Right renal cortex interstitium (tissue), 3 donors: ENCODE measurements at regions not wholly inside any gene's neighbourhood (a gene's known extent, or its start where the extent isn't known, plus 50 kb on each side); places are given as distances from the start of the nearest gene placed in this dataset.
"Not testable (repeated sequence)": the region's sequence is repeated elsewhere in the genome, so short reads cannot be mapped to it uniquely, and the experiment has no call there.

Experiments used
- DNase-seq, 3 donors: peaks; one replicate each; pipeline ENCODE4 v3.0.0-alpha.2; 2013; ENCODE audit warnings: low read depth in 3 of 3, low spot score in 2 of 3

DNA sequence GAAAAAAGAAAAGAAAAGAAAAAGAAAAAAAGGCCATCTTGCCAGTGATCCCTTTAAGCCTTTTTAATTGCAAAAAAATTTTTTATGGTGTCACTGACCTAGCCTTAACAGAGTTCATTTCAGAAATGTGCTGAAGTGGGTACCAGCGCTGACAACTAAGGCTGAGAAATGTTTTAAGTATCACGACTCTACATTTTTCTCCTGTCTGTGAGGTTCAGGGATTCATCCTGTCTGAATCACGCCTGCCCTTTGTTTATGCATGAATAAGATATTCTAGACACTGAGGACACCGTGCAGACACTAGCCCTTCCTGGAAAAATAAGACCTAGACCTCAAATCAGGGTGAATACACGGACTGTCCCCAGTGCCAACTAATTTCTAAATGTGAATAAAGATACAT lies 154.4 kb upstream of the NOCT start:
- no peak for DNase-seq

DNA sequence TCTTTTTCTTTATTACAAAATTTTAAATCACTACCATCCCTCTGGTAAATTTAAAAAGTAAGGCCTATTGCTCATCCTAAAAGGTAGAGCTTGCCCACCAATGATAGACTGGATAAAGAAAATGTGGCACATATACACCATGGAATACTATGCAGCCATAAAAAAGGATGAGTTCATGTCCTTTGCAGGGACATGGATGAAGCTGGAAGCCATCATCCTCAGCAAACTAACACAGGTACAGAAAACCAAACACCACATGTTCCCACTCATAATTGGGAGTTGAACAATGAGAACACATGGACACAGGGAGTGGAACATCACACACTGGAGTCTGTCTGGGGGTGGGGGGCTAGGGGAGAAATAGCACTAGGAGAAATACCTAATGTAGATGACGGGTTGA lies 155.2 kb upstream of the NOCT start:
- not testable (repeated sequence) for DNase-seq

DNA sequence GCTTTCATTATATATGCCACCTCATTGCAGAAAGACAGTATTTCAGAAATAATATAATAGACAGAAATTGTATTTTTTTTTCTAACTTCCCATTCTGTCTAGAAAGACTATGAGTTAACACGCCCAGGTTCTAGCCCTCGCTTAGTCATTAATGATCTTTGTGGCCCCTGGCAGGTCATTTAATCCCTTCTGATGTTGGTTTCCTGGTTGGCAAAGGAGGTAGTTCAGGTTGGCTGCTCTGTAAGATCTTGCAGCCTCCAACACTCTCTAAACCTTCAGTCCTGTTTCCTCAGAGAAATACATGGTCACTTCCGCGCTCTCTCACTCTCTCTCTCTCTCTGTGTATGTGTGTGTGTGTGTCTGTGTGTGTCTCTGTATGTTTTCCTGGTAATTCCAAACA lies 156.3 kb upstream of the NOCT start:
- DNase-seq = no peak

DNA sequence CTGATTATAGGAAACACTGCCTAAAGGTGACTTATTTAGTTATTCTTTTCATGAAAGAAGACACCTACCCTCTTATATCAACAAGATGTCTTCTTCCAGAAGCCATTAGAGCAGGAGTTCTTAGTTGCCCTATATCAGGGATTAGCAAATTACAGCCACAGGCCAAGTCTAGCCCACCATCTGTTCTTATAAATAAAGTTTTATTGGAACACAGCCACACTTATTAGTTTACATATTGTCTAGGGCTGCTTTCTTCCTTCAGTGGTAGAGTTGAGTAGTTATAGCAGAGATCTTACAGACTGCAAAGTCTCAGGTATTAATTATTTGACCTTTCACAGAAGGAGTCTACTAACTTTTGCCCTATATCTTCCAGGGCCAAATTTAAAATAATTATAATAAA lies 157.2 kb upstream of the NOCT start:
- no peak for DNase-seq

DNA sequence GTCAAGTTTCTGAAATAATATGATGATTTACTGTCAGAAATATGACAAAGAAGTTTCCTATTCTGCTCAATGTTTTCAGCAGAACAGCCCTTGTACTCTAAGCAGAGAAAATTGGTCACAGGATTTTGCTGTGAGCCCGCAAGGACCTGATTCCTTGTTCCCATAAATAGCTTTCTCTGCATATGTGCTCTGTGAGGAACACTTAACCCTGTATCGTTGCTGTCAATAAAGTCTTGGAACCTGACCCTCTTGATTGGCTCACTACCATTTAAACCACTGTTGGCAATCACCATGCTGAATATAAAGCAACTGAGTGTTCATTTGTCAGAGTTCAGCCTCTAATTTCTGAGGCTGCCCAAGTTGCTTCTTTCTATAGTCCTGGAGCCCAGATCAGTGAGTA lies 158.2 kb upstream of the NOCT start:
- no peak for DNase-seq

DNA sequence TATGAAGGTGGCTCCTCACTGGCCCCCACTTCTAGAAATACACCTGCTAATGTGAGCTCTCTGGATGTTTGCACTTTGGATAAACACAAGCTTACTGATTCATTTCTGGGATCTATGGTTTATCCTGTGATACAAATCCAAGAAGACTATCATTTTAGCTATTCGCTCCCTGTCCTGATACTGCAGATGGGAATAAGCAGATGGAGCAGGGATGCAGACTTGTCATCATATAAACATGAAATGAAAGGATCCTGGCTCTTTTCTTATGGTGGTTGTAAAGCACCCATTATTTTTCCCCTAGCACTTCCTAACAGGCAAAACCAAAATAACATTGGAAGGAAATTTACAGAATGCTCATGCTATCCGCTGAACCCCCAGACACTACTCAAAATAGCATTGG lies 162.9 kb upstream of the NOCT start:
- no peak for DNase-seq

DNA sequence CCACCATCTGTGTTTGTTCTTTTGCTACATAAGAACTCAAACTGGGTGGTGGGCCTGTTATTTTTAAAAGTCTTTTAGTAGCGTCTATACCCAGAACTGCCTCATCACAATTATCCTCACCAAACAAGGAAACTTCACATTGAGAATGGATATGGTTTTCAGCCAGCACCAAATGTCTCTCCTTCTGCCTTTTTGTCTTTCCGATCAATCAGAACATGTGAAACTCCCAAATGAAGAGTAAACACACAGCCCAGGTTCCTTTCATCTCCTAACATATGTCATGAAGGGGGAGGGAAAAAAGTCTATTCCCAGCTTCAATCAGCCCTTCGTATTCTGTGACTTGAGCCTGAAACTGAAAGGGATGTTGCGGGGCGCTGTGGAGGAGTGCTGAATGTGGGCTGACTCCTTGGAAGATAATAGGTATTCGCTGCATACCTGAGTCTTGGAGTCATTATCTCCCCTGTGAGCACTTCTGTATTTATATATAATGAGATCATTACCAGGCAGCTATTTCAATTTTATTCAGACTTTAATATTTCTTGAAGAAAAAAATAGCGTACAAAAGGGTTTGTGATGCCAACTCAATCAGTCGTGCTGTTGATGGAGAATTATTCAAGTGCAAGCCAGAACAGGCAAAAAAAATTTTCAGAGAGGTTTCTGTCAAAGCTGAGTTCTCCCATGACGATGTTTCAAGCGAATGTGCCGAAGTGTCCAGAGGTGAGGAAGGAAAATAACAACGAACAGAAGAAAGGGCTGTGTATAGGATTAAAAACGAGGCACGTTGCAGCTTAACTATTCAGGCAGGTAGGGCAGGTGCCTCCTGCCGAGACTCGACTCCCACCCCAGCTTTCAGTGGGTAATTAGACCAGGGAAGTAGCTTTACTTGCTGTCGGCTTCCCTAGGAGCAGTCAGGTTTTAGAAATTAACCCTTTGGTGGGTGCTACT lies 163.9 kb upstream of the NOCT start:
- DNase-seq = no peak

DNA sequence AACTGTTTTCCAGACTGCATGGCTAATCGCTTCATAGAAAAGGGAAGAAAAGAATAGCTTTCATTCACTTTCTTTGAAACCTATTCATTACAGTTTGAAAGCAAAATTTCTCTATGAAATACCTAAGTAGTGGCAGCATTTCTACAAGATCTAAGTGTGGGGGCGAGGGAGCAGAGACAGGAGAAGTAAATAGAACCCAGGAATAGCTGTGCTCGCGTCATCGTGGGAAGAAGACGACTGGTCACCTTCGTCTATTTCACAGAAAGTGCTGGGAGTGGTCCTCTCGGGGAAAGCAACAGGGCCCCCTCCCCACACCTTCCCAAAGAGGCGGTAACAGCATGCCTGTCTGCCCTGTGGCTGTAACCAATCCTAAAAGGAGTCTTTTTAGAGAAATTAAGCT lies 169.9 kb upstream of the NOCT start:
- no peak for DNase-seq

DNA sequence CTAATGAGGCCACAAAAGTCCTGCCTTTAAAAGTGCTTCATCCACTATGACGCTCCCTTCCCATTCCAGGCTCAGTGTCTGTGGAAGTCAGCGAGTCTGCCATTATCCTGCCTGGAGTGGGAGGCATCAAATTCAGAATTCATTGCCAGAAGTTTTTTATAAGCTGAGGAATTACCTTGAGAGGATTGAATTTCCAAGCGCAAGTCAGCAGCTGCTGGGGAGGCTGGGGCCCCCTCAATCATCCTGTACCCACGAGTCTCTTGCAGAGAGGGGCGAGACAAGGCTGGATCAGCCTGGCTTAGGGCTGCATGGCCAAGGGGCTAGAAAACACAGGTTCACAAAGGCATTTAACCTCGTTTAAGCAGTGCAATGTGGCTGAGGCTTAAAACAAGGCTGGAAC lies 170.5 kb upstream of the NOCT start:
- no peak for DNase-seq

DNA sequence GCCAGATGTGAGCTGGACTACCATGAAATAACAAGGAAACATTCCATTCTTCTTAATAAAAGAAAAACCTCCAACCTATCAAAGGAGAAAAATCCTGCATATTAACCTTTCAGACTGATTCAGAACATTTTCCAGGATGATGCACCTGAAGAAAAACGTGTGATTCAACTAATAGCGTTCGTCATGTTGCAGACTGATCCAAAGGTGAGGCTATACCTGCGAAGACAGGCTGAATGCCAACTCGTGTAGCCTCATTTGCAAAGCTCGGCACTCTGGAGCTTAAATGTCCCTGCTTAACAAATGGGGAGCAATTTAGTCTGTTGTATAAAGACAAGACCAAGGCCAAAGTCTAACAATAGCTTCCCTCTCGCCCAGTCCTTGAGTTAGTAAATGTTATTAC lies 172.0 kb upstream of the NOCT start:
- no peak for DNase-seq

DNA sequence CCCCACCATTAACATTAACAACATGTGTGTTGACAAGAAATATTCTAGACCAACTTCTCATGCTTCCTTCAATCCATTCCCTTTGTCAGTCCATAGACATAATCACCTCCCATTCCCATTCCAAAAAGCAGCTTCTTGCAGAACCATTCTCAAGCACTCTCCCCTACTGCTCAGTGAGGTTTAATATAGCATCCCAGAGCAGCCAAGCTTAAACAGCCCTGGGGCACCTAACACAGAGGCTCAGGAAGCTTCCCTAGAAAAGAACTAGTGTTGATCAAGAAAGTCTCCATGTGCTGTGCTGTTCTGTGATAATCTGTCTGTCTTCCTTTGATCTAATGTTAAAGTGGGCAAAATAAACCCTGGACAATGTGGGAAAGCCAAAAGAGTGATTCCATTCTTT lies 174.2 kb upstream of the NOCT start:
- no peak for DNase-seq

DNA sequence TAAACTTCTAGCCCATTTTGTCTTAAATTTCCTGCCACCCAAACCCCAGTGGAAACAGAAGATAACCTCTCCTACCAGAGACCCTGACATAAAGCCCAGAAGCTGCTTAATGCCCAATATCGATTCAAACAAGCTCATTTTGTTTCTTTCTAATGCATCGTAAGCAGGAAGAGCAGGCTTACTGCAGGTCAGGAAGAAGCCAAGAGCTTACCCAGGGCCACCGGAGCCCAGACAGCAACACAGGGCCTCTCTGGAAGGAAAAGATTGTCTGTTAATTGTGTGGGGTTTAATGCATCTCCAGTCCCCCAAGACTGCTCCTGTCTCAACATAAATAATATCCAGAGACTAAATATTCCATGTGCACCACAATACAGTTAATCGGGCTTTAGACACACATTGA lies 177.3 kb upstream of the NOCT start:
- no peak for DNase-seq

DNA sequence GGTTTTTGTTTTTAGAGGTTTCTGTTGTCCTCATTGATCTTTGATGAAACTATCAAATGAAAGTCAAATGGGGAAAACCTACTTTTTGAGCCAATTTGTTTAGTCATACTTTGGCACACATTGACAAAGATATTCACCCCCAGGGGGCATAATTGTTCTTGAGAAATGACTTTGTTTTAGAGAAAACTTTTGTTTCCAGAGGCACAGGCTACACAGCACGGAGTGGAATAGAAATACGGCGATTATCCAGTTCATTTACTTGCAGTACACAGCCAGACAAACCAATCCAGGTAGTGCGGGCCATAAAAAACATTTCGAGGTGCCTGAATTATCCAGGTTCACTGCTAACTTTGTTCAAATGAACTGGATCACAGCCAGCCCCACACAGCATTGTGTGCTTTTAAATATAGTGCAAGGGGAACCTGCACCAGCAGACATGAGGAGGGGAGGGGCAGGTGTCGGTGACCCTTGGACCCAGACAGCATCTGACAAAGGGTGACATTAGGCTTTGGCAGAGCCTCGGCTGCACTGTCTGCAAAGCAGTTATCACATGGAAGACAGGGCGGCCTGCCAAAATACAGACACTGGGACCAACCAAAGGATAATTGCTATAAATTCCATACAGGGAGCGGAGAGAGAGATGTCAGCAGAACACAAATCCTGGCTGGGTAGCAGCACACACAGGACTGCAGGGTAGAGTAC lies 179.6 kb upstream of the NOCT start:
- DNase-seq = no peak

DNA sequence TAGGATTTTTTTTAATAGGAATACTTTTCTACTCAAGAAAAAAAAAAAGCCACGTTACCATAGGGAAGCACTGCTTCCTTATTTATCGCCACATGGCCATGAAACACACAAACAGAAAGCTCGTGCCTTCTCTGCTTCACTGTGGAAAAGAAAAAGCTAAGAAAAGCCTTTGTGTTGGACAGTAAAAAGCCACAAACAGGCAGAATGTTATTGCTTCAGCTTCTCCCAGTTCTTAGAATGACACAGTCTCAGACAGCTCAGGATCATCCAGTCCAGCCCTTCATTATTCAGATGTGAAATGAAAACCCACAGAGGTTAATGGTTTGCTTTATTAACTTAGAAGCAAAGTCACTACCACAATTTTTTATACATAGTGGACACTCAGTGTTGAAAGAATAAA lies 181.6 kb upstream of the NOCT start:
- DNase-seq = no peak

DNA sequence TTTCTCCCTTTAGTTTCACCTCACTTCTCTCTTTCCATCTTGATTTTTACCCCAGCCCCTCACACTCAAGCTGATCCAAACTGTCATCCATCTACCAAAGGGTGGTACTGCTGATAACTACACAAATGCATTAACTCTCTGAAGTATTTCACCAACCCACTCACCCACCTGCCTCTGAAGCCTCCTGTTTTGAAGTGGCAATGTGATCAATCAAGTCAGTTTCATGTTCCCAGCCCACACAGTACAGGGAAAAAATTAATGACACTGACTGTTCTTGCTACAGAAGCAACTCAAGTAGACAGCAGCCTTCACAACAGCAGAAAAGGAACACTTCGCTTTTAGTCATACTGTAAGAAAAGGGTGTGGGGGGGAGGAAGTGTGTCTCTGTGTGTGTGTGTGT lies 183.0 kb upstream of the NOCT start:
- no peak for DNase-seq

DNA sequence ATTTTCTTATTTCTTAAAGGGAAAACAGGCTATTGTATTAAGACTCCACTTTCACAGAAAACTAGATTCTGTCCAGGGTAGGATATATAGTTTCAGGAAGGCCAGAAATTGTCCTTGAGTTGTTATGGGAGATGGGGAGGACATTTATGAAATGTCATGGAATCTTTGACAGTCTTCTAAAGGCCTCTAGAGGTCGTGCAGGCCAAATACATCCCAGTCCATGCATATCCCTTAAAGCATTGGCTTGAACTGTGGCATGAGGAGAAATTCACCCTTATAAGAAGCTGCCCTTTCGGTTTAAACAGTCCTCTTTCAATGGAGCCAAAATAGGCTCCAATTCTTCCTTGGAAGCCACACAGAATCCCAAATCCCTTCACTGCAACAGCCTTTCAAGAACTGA lies 183.6 kb upstream of the NOCT start:
- no peak for DNase-seq

DNA sequence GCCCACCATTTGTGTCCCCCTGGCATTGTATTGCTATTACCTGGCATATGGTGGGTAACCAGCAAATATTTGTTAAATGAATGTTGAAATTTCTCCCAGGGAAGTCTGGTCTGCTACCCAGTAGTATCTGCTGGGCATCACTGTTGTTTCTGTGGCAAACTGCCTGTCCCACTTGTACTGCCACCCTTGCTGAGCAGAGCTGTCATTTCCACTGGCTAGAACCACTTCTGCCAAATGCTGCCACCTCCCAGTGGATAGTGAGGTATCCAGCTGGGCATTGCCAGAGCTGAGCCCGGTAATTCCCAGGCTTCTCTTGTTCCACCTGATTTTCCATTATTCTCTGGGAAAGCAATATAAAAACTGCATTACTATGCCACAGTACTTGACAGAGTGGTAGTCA lies 186.7 kb upstream of the NOCT start:
- no peak for DNase-seq

DNA sequence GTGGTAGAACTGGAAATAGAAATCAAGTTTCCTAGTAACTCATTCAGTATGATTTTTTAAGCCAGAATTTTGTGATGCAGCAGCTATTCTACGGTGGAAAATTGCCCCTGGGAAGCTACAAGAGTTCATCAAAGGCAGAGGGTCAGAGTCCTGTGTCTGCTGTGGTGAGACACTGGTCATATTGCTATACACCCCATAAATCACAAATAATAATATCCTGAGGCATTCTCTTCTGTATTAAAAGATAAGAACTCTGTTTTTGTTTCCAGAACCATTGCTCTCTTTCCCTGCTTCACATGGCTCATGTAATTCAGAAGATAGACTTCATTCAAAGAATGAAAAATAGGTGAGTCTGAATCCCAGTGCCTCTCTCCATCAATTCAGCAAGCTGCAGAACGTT lies 188.8 kb upstream of the NOCT start:
- DNase-seq = no peak

DNA sequence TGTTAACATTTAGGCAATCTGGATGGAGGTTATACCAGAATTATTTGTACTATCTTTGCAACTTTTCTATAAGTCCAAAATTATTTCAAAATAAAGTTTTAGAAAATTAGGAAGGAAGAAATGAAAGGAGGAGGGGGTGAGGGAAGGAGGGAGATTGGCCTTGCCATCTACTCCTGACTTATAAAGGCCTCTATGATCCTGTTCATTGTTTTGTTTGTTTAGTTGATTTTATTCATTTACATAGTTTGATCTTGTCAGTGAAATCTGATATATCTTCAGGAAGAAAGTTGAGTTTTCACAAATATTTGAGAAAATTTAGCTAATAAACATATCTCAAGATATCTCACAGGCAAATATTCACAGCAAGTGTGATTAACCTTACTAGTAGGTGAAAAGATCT lies 189.3 kb upstream of the NOCT start:
- DNase-seq = no peak

DNA sequence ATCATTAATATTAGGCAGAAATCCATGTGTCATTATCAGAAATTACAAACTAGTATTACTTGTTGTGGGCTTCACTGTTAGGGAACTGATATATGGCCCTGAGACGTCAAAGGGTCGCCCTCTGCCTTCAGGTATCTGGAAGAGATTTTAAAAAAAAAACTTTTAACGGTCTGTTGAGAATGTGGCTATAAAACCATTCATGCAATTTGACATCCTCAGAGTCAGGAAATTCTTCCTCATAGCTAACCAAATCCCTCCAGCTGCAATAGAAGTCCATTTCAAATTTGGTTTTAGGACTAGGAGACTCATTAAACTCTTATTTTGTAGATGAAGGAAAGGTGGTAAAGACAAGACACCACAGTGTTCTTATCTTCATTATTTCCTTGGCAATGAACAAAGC lies 194.2 kb upstream of the NOCT start:
- DNase-seq = no peak

DNA sequence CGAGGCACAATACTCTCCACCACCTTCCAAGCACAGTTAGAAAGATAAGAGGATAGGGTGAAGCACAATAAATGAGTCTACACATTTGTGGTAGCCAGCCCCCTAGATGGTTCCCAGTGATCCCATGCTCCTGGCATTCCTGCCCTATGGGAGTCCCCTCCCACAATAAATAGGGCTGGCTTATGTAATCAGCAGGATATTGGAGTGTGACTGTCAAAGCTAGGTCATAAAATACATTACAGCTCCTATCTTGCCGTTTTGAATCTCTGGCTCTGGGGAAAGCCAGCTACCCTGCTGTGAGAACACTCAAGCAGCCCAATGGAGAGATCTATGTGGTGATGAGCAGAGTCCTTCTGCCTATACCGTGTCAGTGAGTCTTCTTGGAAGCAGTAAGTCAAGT lies 198.7 kb upstream of the NOCT start:
- DNase-seq = no peak

DNA sequence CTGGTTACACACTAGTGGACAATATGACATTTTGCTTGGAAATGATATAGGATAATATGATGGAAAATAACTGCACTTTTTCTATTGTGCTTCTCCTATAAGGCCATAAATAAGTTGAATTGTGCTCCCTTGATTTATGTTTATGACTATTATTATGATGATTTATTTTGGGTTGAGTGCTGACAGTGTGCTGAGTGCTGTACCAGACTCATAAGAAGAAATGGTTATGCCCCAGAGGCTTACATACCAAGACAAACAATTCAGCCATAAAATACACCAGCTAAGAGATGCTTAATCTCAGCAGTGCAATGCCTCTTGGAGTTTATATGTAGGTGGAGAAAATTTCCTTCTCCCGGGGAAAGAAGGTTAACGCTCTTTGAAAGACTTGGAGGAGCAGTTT lies 199.8 kb upstream of the NOCT start:
- DNase-seq = no peak
